ENCODE measurements at regions not wholly inside any gene's neighbourhood (a gene's known extent, or its start where the extent isn't known, plus 50 kb on each side); places are given as distances from the start of the nearest gene placed in this dataset.

DNA sequence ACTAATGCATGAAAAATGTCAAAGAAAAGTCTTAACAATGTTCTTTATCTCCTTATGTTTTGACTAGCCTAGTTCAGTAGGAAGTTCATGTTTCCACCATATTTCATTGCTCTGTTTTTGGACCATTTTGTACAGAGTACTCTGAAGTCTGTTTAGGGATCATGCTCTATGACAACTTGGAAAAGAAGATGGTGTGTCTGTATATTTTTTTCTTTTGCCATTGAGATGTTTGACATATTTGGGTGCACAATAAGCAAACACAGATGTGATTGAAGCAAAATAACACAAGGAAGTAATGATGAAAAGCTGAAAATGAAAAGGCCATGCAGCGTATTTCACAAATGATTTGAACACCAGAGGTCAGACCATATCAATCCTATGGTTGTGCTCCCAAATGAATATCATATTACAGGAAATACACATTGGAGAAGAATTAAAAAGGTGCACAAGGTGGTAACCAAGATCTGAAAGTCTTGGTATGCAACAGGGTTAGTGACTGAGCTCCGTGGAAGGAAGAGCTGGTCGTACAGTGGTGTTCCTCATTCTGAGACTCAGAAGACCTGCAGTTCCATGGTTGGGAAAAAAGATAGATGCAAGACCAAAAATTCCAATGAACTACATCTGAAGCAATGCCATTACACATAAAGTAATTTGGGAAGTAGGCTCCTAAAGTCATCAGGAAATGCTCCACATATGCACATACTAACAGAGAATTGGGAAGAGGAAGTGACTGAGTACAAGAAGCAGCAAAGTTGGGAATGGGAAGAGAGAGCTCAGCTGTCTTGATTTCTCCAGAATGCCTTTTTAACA, 463.5 kb downstream of the LMO4 start:
- TF ChIP-seq, protein P1, sequence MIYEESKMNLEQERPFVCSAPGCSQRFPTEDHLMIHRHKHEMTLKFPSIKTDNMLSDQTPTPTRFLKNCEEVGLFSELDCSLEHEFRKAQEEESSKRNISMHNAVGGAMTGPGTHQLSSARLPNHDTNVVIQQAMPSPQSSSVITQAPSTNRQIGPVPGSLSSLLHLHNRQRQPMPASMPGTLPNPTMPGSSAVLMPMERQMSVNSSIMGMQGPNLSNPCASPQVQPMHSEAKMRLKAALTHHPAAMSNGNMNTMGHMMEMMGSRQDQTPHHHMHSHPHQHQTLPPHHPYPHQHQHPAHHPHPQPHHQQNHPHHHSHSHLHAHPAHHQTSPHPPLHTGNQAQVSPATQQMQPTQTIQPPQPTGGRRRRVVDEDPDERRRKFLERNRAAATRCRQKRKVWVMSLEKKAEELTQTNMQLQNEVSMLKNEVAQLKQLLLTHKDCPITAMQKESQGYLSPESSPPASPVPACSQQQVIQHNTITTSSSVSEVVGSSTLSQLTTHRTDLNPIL (CRISPR knock-in tag; IDR thresholded peaks at IDR 0.05; ENCODE audit: low read depth): no peak
- TF ChIP-seq BACH2 (CRISPR knock-in tag; IDR thresholded peaks at IDR 0.05; ENCODE audit: borderline replicate concordance) (no peak), RARB (CRISPR knock-in tag; IDR thresholded peaks at IDR 0.05) (no peak), ZFP3 (CRISPR knock-in tag; IDR thresholded peaks at IDR 0.05) (no peak), ZNF8 (CRISPR knock-in tag; IDR thresholded peaks at IDR 0.05) (no peak)
- TF ChIP-seq, protein P2, sequence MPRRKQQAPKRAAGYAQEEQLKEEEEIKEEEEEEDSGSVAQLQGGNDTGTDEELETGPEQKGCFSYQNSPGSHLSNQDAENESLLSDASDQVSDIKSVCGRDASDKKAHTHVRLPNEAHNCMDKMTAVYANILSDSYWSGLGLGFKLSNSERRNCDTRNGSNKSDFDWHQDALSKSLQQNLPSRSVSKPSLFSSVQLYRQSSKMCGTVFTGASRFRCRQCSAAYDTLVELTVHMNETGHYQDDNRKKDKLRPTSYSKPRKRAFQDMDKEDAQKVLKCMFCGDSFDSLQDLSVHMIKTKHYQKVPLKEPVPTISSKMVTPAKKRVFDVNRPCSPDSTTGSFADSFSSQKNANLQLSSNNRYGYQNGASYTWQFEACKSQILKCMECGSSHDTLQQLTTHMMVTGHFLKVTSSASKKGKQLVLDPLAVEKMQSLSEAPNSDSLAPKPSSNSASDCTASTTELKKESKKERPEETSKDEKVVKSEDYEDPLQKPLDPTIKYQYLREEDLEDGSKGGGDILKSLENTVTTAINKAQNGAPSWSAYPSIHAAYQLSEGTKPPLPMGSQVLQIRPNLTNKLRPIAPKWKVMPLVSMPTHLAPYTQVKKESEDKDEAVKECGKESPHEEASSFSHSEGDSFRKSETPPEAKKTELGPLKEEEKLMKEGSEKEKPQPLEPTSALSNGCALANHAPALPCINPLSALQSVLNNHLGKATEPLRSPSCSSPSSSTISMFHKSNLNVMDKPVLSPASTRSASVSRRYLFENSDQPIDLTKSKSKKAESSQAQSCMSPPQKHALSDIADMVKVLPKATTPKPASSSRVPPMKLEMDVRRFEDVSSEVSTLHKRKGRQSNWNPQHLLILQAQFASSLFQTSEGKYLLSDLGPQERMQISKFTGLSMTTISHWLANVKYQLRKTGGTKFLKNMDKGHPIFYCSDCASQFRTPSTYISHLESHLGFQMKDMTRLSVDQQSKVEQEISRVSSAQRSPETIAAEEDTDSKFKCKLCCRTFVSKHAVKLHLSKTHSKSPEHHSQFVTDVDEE (CRISPR knock-in tag; IDR thresholded peaks at IDR 0.05): no peak
